ENCODE measurements at regions not wholly inside any gene's neighbourhood (a gene's known extent, or its start where the extent isn't known, plus 50 kb on each side); places are given as distances from the start of the nearest gene placed in this dataset.
"Not testable (repeated sequence)": the region's sequence is repeated elsewhere in the genome, so short reads cannot be mapped to it uniquely, and the experiment has no call there.

- no peak for DNase-seq (ENCODE audit: low spot score)
Measured at GRCh38 chrY:12359867-12360266, 341.2 kb upstream of the USP9Y start.

GRCh38 chrY:12360496-12360895 lies 340.5 kb upstream of the USP9Y start:
- no peak for DNase-seq (ENCODE audit: low spot score)

GRCh38 chrY:12365311-12365910 lies 335.6 kb upstream of the USP9Y start:
- no peak for DNase-seq (ENCODE audit: low spot score)

- not testable (repeated sequence) for DNase-seq (ENCODE audit: low spot score)
Measured at GRCh38 chrY:12374588-12374987, 326.4 kb upstream of the USP9Y start.

- DNase-seq (ENCODE audit: low spot score) = not testable (repeated sequence)
Measured at GRCh38 chrY:12391655-12392559, 309.1 kb upstream of the USP9Y start.

GRCh38 chrY:12393190-12393589 lies 307.8 kb upstream of the USP9Y start:
- no peak for DNase-seq (ENCODE audit: low spot score)

DNA sequence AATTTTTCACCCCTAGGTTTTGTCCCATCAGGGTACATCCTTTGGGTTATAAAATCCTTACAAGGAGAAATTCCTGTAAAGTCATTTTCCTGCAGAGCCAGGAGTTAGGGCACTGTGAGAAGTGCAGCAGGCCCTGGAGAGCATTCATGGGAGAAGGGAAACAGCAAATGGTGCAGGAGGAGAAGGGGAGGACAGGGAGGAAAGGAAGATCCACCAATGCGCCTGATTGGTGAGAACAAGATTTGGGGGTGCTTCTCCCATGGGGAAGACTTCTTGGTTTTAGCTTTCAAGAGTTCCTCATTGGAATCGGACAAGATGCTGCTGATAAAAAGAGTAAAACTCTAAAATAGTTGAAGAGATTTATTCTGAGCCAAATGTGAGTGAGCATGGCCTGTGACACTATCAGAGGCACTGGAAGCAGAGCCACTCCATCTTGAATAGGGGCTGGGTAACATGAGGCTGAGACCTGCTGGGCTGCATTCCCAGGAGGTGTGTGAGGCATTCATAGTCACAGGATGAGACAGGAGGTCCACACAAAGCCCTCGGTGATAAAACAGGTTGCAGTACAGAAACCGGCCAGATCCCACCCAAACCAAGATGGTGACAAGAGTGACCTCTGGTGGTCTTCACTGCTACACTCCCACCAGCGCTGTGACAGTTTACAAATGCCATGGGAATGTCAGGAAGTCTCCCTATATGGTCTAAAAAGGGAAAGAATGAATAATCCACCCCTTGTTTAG lies 305.5 kb upstream of the USP9Y start:
- not testable (repeated sequence) for DNase-seq (ENCODE audit: low spot score)

DNA sequence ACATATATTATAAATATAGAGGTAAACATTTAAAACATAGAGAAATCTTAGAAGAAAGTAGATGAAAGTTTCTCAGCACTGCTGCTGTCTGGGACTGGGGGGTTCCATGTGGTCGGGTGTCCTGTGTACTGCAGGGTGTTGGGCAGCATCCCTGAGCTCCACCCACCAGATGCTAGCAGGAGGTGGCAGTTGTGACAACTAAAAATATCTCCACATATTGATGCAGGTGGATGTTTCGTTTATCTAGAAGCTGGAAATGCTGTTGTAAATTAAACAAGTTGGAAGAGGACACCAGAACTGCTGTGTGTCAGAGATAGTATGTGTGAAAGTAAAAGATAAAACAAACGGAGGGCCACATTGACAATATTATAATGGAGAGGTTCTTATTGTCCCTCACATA lies 297.1 kb upstream of the USP9Y start:
- DNase-seq (ENCODE audit: low spot score) = no peak

- no peak for DNase-seq (ENCODE audit: low spot score)
Measured at GRCh38 chrY:12408236-12408635, 292.8 kb upstream of the USP9Y start.

DNA sequence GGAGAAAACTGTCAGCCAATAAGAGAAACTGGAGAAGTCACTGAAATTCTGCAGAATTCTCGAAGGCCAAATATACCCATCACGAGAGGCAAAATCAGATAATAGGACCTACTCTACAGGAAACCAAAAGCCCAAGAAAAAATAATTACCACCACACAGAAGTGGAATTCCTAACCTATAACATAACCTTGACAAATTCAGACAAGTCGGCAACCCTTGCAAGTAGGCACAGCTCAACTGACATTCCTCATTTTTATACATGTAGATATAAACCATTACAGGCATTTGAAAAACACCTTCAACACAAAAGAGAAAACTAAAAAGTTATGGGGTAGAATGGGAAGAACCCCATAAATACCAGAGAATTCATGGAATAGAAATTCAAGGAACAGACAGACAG lies 290.3 kb upstream of the USP9Y start:
- no peak for DNase-seq (ENCODE audit: low spot score)

GRCh38 chrY:12421072-12421787 lies 279.8 kb upstream of the USP9Y start:
- DNase-seq (ENCODE audit: low spot score) = no peak

DNA sequence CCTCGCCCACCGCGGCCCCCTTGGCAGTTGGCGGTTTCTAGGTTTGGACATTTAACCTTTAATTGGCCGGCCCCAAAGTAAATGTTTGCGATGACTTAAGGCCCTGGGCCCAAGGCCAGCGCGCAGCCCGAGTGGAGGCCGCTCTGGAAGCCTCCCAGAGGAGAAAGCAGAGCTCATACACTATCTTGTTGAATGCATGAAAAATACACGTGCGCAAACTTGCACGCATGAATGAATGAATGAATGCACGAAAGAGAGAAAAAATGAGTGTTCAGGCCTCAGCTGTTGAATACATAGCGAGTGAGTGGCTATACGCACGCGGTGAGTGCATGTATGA lies 279.3 kb upstream of the USP9Y start:
- no peak for DNase-seq (ENCODE audit: low spot score)

DNA sequence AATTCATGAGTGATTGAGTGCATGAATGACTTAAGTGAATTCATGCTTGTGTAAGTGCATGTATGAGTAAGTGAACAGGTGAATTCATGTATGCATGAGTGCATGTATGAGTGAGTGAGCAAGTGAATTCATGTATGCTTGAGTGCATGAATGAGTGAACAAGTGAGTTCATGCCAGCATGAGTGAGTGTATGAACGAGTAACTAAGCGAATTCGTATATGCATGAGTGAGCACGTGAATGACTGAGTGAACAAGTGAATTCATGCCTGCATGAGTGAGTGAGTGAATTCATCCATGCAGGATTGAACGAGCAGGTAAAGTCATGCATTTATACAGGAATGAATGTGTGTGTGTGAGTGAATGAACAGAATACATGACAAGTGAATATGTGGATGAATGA lies 278.5 kb upstream of the USP9Y start:
- DNase-seq (ENCODE audit: low spot score) = no peak

DNA sequence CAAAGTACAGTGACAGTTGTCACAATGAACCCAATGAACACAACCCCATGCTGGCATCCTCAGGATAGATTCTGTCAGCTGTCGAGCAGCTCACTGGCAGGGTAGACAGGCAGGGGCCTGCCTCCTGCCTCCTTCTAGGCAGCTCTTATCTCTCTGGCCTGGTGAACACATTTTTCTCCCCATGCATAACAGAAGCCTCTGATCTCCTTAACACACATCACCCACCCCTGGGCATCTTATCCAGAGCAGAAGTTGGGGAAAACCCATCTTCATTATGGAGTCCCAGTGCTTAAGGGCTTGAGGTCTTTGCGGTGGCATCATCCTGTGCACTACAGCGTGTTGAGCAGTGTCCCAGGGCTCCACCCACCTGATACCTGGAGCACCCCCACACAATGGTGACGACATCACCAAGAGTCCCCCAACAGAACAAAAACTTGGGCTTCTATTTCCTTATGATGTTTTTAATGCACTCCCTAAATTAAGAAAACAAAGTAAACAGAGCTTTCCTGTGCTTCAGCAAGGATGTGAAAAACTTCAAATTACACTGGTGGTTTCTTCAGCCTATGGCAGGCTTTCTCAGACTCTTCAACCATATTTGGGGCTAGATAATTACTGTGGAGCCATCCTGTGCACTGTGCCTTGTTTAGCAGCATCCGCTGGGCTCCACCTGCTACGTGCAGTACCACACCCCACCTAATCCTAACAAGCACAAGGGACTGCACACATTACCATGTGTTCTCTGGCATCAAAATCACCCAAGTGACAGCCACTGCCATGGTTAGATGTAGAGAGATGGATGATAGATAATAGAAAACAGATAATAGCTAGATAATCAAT lies 277.4 kb upstream of the USP9Y start:
- no peak for DNase-seq (ENCODE audit: low spot score)

DNA sequence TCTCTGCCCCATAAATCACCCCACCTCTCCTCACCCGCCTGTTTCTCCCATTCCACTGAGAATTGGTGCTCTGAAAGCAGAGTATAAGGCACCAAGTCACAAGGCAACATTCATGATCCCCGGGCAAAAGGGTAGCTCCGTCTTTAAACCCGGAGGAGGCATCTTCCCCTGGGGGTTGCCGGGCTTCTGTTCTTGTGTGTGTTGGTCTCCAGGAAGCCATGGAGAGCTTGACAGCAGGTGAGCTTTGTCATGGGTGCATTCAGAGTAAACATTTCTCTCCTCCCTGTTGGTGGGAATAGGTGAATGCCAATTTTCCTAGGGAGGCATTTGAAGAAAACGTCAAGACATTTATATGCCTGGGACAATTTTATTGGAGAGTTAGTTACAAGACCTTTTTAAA lies 275.5 kb upstream of the USP9Y start:
- no peak for DNase-seq (ENCODE audit: low spot score)

DNA sequence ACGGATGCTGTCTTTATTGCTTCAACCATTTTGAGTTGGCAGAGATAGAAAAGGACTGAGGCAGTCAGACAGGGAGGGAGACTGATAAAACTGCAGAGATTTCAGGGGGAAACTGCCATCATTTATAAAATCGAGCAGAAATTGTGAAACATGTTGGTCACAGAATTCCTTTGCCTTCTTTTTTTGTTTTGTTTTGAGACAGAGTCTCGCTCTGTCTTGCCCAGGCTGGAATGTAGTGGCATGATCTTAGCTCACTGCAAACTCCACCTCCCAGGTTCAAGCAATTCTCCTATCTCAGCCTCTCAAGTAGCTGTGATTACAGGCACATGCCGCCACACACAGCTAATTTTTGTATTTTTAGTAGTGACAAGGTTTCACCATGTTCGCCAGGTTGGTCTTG lies 273.7 kb upstream of the USP9Y start:
- no peak for DNase-seq (ENCODE audit: low spot score)

GRCh38 chrY:12431546-12431945 lies 269.5 kb upstream of the USP9Y start:
- no peak for DNase-seq (ENCODE audit: low spot score)

DNA sequence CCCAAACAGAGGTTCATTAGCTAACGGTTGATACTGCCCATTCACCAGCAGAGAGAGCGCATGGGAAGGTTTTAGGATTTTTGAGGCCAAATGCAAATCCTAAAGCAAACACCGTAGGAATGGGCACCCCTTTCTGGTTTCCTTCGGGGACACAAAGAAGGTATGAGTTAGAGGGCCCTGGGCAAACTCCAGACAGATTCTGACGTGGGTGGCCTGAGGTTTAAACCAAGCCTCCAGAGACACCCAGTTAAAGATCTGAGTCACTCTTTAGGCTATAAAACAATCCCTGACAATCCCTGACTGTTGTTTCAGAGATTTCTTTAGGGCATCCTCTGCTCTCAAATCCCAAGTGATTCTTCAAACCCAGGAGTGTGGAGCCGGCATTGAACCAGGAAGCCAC lies 262.2 kb upstream of the USP9Y start:
- not testable (repeated sequence) for DNase-seq (ENCODE audit: low spot score)

GRCh38 chrY:12444200-12444599 lies 256.8 kb upstream of the USP9Y start:
- no peak for DNase-seq (ENCODE audit: low spot score)

- not testable (repeated sequence) for DNase-seq (ENCODE audit: low spot score)
Measured at GRCh38 chrY:12446486-12447265, 254.4 kb upstream of the USP9Y start.

DNA sequence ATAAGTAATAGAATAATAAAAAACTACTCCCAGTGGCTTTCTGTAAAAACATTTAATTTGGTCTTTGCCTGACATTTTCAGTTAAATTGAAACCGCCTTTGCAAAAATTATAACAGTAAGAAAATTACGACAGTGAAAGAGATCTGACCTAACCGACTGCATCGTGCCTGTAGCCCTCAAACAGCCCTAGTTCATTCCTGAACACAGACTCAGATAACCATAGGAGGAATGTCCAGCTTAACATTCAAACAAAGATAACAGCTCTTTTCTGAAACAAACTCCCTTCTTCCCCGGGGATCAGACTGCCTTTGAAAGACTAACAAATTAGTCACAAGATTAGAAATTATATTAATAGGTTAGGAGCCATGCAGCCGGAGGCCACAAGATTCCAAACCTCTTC lies 252.5 kb upstream of the USP9Y start:
- DNase-seq (ENCODE audit: low spot score) = not testable (repeated sequence)
